Colonic mucosa (tissue), 4 donors: ENCODE measurements at regions not wholly inside any gene's neighbourhood (a gene's known extent, or its start where the extent isn't known, plus 50 kb on each side); places are given as distances from the start of the nearest gene placed in this dataset.

ENCODE experiments used
- DNase-seq: peaks from one replicate; pipeline ENCODE4 v3.0.0-alpha.2; 2020
- H3K27ac ChIP-seq: fragments of 200-600 bp; one replicate; pipeline ENCODE4 v1.8.0; 2021
- H3K27me3 ChIP-seq: fragments of 200-600 bp; one replicate; pipeline ENCODE4 v1.8.0; 2021
- H3K36me3 ChIP-seq: fragments of 200-600 bp; one replicate; pipeline ENCODE4 v1.8.0; 2021
- H3K4me1 ChIP-seq: fragments of 200-600 bp; one replicate; pipeline ENCODE4 v1.8.0; 2021; ENCODE audit warnings: mild to moderate bottlenecking
- H3K4me3 ChIP-seq: fragments of 200-600 bp; one replicate; pipeline ENCODE4 v1.8.0; 2021
- H3K9ac ChIP-seq, 2 donors: one replicate each; pipeline ENCODE4 v1.7.0; 2013; ENCODE audit warnings: control low read depth in 2 of 2, low read depth in 2 of 2, low read length in 2 of 2
- H3K9me3 ChIP-seq: fragments of 200-600 bp; one replicate; pipeline ENCODE4 v1.8.0; 2021
- CTCF ChIP-seq: fragments of 200-600 bp; IDR thresholded peaks from one replicate; pipeline ENCODE4 v1.8.0; 2022; ENCODE audit warnings: antibody characterized with exemption, mild to moderate bottlenecking
- intact Hi-C: fragments of 100-400 bp; cut with DNase I; formaldehyde crosslinking; loops from one replicate; pipeline ENCODE4 v1.14.1; 2022
- donor health status: healthy.
- donor health status: DM: no; HTN: no; CAD: no.
- donor health status: DM: no; HTN: no; CAD: no.

GRCh38 chr3:28788571-28788970 lies 439.9 kb upstream of the AZI2 start:
- H3K9ac ChIP-seq: no peak overlapping the region
- no peak overlapping the region for H3K27ac ChIP-seq
- no peak for DNase-seq
- no peak for TF ChIP-seq CTCF
- H3K36me3 ChIP-seq: no peaks in the 10 kb centered on the region
- intact Hi-C loops: no loop called here
- no peak overlapping the region for H3K4me3 ChIP-seq
- no peaks in the 10 kb centered on the region for H3K27me3 ChIP-seq
- H3K9me3 ChIP-seq: no peaks in the 10 kb centered on the region
- no peaks in the 10 kb centered on the region for H3K4me1 ChIP-seq

- H3K4me3 ChIP-seq: no peak overlapping the region
- no peaks in the 10 kb centered on the region for H3K36me3 ChIP-seq
- TF ChIP-seq CTCF: no peak
- H3K27me3 ChIP-seq: no peaks in the 10 kb centered on the region
- no peaks in the 10 kb centered on the region for H3K9me3 ChIP-seq
- no peak for DNase-seq
- no peak overlapping the region for H3K27ac ChIP-seq
- intact Hi-C loops: no loop called here
- H3K4me1 ChIP-seq: no peaks in the 10 kb centered on the region
- H3K9ac ChIP-seq: no peak overlapping the region
Measured at GRCh38 chr3:28791713-28792255, 443.2 kb upstream of the AZI2 start.

DNA sequence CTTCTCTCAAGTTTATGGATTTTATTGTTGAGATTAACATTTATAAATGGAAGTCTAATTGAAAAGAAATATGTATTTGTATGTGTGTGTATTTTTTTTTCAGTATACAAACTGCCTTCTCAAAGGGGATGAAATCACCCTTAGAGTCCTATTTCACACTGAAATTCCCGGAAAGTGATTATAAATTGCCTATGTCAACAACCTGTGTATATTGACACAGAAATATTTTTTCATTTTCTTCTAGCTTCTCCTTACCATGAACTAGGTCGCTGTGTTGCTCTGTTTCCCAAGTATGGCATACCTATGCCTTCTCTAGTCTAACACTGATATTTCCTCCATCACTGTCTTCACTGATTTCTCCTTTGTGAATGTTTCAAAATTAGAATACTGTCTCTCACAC lies 444.0 kb upstream of the AZI2 start:
- Histone ChIP-seq H3K4me3 (no peak overlapping the region), H3K27me3 (no peaks in the 10 kb centered on the region), H3K9ac (no peak overlapping the region), H3K36me3 (no peaks in the 10 kb centered on the region), H3K27ac (no peak overlapping the region), H3K9me3 (no peaks in the 10 kb centered on the region), H3K4me1 (no peaks in the 10 kb centered on the region)
- TF ChIP-seq CTCF: no peak
- intact Hi-C loops: no loop called here
- DNase-seq: no peak

- H3K4me3 ChIP-seq: no peak overlapping the region
- no peaks in the 10 kb centered on the region for H3K36me3 ChIP-seq
- TF ChIP-seq CTCF: no peak
- intact Hi-C loops: no loop called here
- no peak overlapping the region for H3K27ac ChIP-seq
- DNase-seq: no peak
- no peaks in the 10 kb centered on the region for H3K9me3 ChIP-seq
- H3K9ac ChIP-seq: no peak overlapping the region
- no peaks in the 10 kb centered on the region for H3K4me1 ChIP-seq
- no peaks in the 10 kb centered on the region for H3K27me3 ChIP-seq
Measured at GRCh38 chr3:28799084-28799483, 450.5 kb upstream of the AZI2 start.

DNA sequence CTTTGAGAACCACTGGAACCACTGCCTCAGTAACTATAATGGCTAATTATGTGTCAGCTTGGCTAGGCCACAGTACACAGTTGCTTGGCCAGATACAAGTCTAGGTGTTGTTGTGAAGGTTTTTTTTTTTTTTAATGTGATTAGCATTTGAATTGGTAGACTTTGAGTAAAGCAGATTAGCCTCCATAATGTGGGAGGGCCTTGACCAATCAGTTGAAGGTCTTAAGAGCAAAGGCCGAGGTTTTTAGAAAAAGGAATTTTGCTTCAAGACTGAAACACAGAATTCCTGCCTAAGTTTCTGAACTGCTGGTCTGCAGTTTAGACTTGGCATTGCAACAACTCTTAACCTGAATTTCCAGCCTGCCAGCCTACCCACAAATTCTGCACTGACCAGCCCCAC lies 451.6 kb upstream of the AZI2 start:
- H3K36me3 ChIP-seq: no peaks in the 10 kb centered on the region
- intact Hi-C loops: no loop called here
- no peak for DNase-seq
- no peaks in the 10 kb centered on the region for H3K9me3 ChIP-seq
- TF ChIP-seq CTCF: no peak
- H3K4me3 ChIP-seq: no peak overlapping the region
- no peak overlapping the region for H3K27ac ChIP-seq
- no peaks in the 10 kb centered on the region for H3K4me1 ChIP-seq
- H3K27me3 ChIP-seq: no peaks in the 10 kb centered on the region
- H3K9ac ChIP-seq: no peak overlapping the region

DNA sequence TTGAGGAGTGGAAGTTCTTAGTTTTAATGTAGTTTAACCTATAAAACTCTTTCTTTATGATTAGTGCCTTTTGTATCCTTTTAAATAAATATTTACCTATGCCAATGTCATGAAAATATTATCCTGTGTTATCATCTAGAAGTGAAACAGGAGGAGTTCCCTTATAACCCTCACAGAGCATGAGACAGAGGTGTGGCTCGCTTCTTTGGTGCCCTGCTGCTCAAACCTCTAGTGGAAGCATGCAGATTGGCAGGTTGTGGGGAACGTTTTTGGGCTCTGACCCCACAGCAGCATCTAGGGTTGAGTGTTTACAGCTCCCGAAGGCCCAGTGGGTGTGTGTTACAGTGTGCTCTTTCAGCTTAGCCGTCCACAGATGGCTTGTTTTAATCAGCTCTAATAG lies 459.4 kb upstream of the AZI2 start:
- TF ChIP-seq CTCF: no peak
- intact Hi-C loops: no loop called here
- DNase-seq: no peak
- no peak overlapping the region for H3K27ac ChIP-seq
- no peak overlapping the region for H3K4me3 ChIP-seq
- no peaks in the 10 kb centered on the region for H3K4me1 ChIP-seq
- no peaks in the 10 kb centered on the region for H3K36me3 ChIP-seq
- no peaks in the 10 kb centered on the region for H3K27me3 ChIP-seq
- no peak overlapping the region for H3K9ac ChIP-seq
- H3K9me3 ChIP-seq: no peaks in the 10 kb centered on the region
